Adrenal gland (tissue), 9 donors: ENCODE measurements at regions not wholly inside any gene's neighbourhood (a gene's known extent, or its start where the extent isn't known, plus 50 kb on each side); places are given as distances from the start of the nearest gene placed in this dataset.

Experiments
- DNase-seq, 7 donors: peaks; one replicate each; pipeline ENCODE4 v3.0.0-alpha.2; 2019 to 2020
- H3K27ac ChIP-seq, 5 donors: fragments of 200-600 bp; sonication (generic) in 4 of 5; 1 replicate in 3 of 5; 2 replicates in 2 of 5; pipeline versions ENCODE4 v1.5.1 to v1.8.0; 2016 to 2020; ENCODE audit warnings: mild to moderate bottlenecking in 1 of 5
- H3K27me3 ChIP-seq: fragments of 200-600 bp; 2 replicates; pipeline ENCODE4 v1.8.0; 2021
- H3K36me3 ChIP-seq, 2 donors: fragments of 200-600 bp; replicated peaks in 1 of 2; 1 replicate in 1 of 2; 2 replicates in 1 of 2; pipeline versions ENCODE4 v1.5.1 to v1.8.0; 2018 to 2022
- H3K4me1 ChIP-seq, 2 donors: fragments of 200-600 bp; replicated peaks in 1 of 2; 1 replicate in 1 of 2; 2 replicates in 1 of 2; pipeline versions ENCODE4 v1.5.1 to v1.8.0; 2018 to 2021
- H3K4me3 ChIP-seq, 4 donors: fragments of 200-600 bp; sonication (generic) in 3 of 4; one replicate each; pipeline ENCODE4 v1.5.1; 2016 to 2018
- H3K9me3 ChIP-seq, 3 donors: fragments of 200-600 bp; sonication (generic) in 1 of 3; replicated peaks in 1 of 3; 1 replicate in 2 of 3; 2 replicates in 1 of 3; pipeline versions ENCODE4 v1.5.1 to v1.8.0; 2016 to 2021
- CTCF ChIP-seq, 6 experiments: fragments of 450-650 bp in 4 of 6; fragments of 200-600 bp in 2 of 6; sonication (generic) in 1 of 6; IDR thresholded peaks; 1 replicate in 5 of 6; 2 replicates in 1 of 6; pipeline versions ENCODE4 v1.5.1 to v1.8.0; 2016 to 2021; ENCODE audit warnings: antibody characterized with exemption in 6 of 6, mild to moderate bottlenecking in 2 of 6, moderate library complexity in 1 of 6
- POLR2A ChIP-seq, 2 donors: fragments of 450-650 bp; IDR thresholded peaks; one replicate each; pipeline ENCODE4 v1.6.1; 2017; ENCODE audit warnings: antibody characterized with exemption in 2 of 2, mild to moderate bottlenecking in 2 of 2, moderate library complexity in 1 of 2
- WGBS, 4 donors: extraction: QIAGEN DNeasy Blood & Tissue Kit in 2 of 4; methylation state at CpG; one replicate each; pipeline versions ENCODE4 v1.1.5 to v1.1.7; 2013 to 2017; 5-methylcytosine and 5-hydroxymethylcytosine counted together
- intact Hi-C, 2 donors: fragments of 100-400 bp; cut with DNase I; formaldehyde crosslinking; loops; one replicate each; pipeline versions ENCODE4 v1.14.1 to v1.15.0; 2022 to 2023
- donor health status: healthy with polysubstance abuse.
- donor health status: Bipolar disorder and iron deficiency.
- donor health status: DM: yes; HTN: yes; CAD: no.
- donor health status: DM: no; HTN: no; CAD: no.
- donor health status: DM: no; HTN: no; CAD: no.

- H3K9me3 ChIP-seq, result no peaks in the 10 kb centered on the region
- WGBS, 4 donors, result 60 to 70% (median 61%) methylated on average over 1 to 3 of the region's 3 CpGs
- intact Hi-C loops, result no loop called here
- no peak for DNase-seq
- no peaks in the 10 kb centered on the region for H3K27me3 ChIP-seq
- no peak overlapping the region for H3K27ac ChIP-seq
- H3K4me3 ChIP-seq, result no peak overlapping the region
- no peaks in the 10 kb centered on the region for H3K36me3 ChIP-seq
- H3K4me1 ChIP-seq, result no peaks in the 10 kb centered on the region
- TF ChIP-seq POLR2A (IDR thresholded peaks at IDR 0.05) (no peak), CTCF (IDR thresholded peaks at IDR 0.05) (no peak)
These were observed 280.2 kb downstream of the IRX2 start for GRCh38 chr5:2471152-2471879.

- Histone ChIP-seq H3K4me1 (no peaks in the 10 kb centered on the region), H3K4me3 (no peak overlapping the region), H3K27ac (no peak overlapping the region), H3K36me3 (no peaks in the 10 kb centered on the region), H3K9me3 (no peaks in the 10 kb centered on the region), H3K27me3 (no peaks in the 10 kb centered on the region)
- no peak for TF ChIP-seq CTCF (IDR thresholded peaks at IDR 0.05)
- no peak for TF ChIP-seq POLR2A (IDR thresholded peaks at IDR 0.05)
- intact Hi-C loops, result no loop called here
- DNase-seq, result no peak
- WGBS, 4 donors, result 49 to 57% (median 53%) methylated on average over 8 to 9 of the region's 9 CpGs
These were observed 284.5 kb downstream of the IRX2 start for GRCh38 chr5:2466966-2467365.

GRCh38 chr5:2465383-2465782, 286.1 kb downstream of the IRX2 start:
- 57 to 74% (median 60%) methylated on average over 10 of the region's 10 CpGs for WGBS, 4 donors
- no peak overlapping the region for H3K4me3 ChIP-seq
- intact Hi-C loops, result no loop called here
- no peak for TF ChIP-seq CTCF (IDR thresholded peaks at IDR 0.05)
- TF ChIP-seq POLR2A (IDR thresholded peaks at IDR 0.05), result no peak
- no peak for DNase-seq
- H3K27me3 ChIP-seq, result no peaks in the 10 kb centered on the region
- H3K36me3 ChIP-seq, result no peaks in the 10 kb centered on the region
- H3K27ac ChIP-seq, result no peak overlapping the region
- H3K9me3 ChIP-seq, result no peaks in the 10 kb centered on the region
- no peaks in the 10 kb centered on the region for H3K4me1 ChIP-seq

GRCh38 chr5:2464141-2464540, 287.3 kb downstream of the IRX2 start:
- Histone ChIP-seq H3K4me3 (no peak overlapping the region), H3K27ac (no peak overlapping the region), H3K36me3 (no peaks in the 10 kb centered on the region), H3K9me3 (no peaks in the 10 kb centered on the region), H3K4me1 (no peaks in the 10 kb centered on the region), H3K27me3 (no peaks in the 10 kb centered on the region)
- intact Hi-C loops, result no loop called here
- DNase-seq, result no peak
- 79 to 100% (median 86%) methylated on average over 1 to 9 of the region's 9 CpGs for WGBS, 4 donors
- TF ChIP-seq POLR2A (IDR thresholded peaks at IDR 0.05) (no peak), CTCF (IDR thresholded peaks at IDR 0.05) (no peak)
